CD14-positive monocyte (primary cell): ENCODE measurements at regions not wholly inside any gene's neighbourhood (a gene's known extent, or its start where the extent isn't known, plus 50 kb on each side); places are given as distances from the start of the nearest gene placed in this dataset.

Experiments
- DNase-seq, 3 donors: peaks; one replicate each; pipeline ENCODE4 v3.0.0-alpha.2; 2011 to 2022
- H2AFZ ChIP-seq: 2 replicates; pipeline ENCODE4 v1.6.0; 2012; ENCODE audit warnings: mild to moderate bottlenecking, low read depth, low read length, inconsistent platforms; ENCODE audit not compliant: insufficient read depth, poor library complexity, severe bottlenecking
- H3K27ac ChIP-seq, 2 donors: 1 replicate in 1 of 2; 2 replicates in 1 of 2; pipeline ENCODE4 v1.5.1; 2012 to 2013; ENCODE audit warnings: low read length in 2 of 2, control low read depth in 1 of 2, inconsistent platforms in 1 of 2, low read depth in 1 of 2, mild to moderate bottlenecking in 1 of 2
- H3K27me3 ChIP-seq, 2 donors: one replicate each; pipeline versions ENCODE4 v1.6.0 to v1.6.1; 2011 to 2013; ENCODE audit warnings: low read length in 2 of 2; ENCODE audit not compliant: control insufficient read depth in 2 of 2, insufficient read depth in 2 of 2
- H3K36me3 ChIP-seq, 2 donors: replicated peaks in 1 of 2; 1 replicate in 1 of 2; 2 replicates in 1 of 2; pipeline versions ENCODE4 v1.5.1 to v1.6.1; 2012 to 2013; ENCODE audit warnings: low read length in 2 of 2, control low read depth in 1 of 2, inconsistent platforms in 1 of 2, mild to moderate bottlenecking in 1 of 2; ENCODE audit not compliant: insufficient read depth in 2 of 2, control insufficient read depth in 1 of 2
- H3K4me1 ChIP-seq, 2 donors: 1 replicate in 1 of 2; 2 replicates in 1 of 2; pipeline versions ENCODE4 v1.5.1 to v1.6.1; 2012 to 2013; ENCODE audit warnings: low read length in 2 of 2, control low read depth in 1 of 2, inconsistent platforms in 1 of 2, mild to moderate bottlenecking in 1 of 2, moderate library complexity in 1 of 2; ENCODE audit not compliant: insufficient read depth in 2 of 2, control insufficient read depth in 1 of 2
- H3K4me2 ChIP-seq: replicated peaks from 2 replicates; pipeline ENCODE3; 2012; ENCODE audit warnings: low read length, moderate library complexity, mild to moderate bottlenecking; ENCODE audit not compliant: poor library complexity, severe bottlenecking; ENCODE audit errors: extremely low read depth
- H3K4me3 ChIP-seq, 3 experiments: fragments of 200-600 bp in 1 of 3; sonication (generic) in 1 of 3; replicated peaks in 1 of 3; 1 replicate in 2 of 3; 2 replicates in 1 of 3; pipeline ENCODE4 v1.5.1; 2011 to 2013; ENCODE audit warnings: low read length in 3 of 3, mild to moderate bottlenecking in 3 of 3, control low read depth in 2 of 3, low read depth in 2 of 3, inconsistent platforms in 1 of 3, moderate library complexity in 1 of 3
- H3K79me2 ChIP-seq: 2 replicates; pipeline ENCODE4 v1.6.0; 2012; ENCODE audit warnings: mild to moderate bottlenecking, control low read depth, inconsistent platforms, low read length, moderate library complexity; ENCODE audit not compliant: insufficient read depth
- H3K9ac ChIP-seq: 2 replicates; pipeline ENCODE4 v1.6.0; 2017; ENCODE audit warnings: low read length, mild to moderate bottlenecking; ENCODE audit not compliant: insufficient read depth, poor library complexity, severe bottlenecking
- H3K9me3 ChIP-seq, 2 donors: replicated peaks in 1 of 2; 1 replicate in 1 of 2; 2 replicates in 1 of 2; pipeline versions ENCODE4 v1.5.1 to v1.6.1; 2012 to 2013; ENCODE audit warnings: low read length in 2 of 2, control low read depth in 1 of 2; ENCODE audit not compliant: control insufficient read depth in 1 of 2, insufficient read depth in 1 of 2
- H4K20me1 ChIP-seq: 2 replicates; pipeline ENCODE4 v1.6.0; 2012; ENCODE audit warnings: mild to moderate bottlenecking, low read length, control low read depth, moderate library complexity; ENCODE audit not compliant: insufficient read depth
- H3K27ac Mint-ChIP-seq, 7 donors: one replicate each; pipeline ENCODE4 v1.8.0; 2020; ENCODE audit warnings: mild to moderate bottlenecking in 7 of 7, mixed read lengths in 7 of 7, moderate library complexity in 6 of 7, inconsistent platforms in 2 of 7
- H3K27me3 Mint-ChIP-seq, 3 donors: one replicate each; pipeline ENCODE4 v1.8.0; 2021 to 2022; ENCODE audit warnings: low read depth in 3 of 3, mild to moderate bottlenecking in 3 of 3, mixed read lengths in 3 of 3, moderate library complexity in 3 of 3, inconsistent platforms in 1 of 3
- H3K36me3 Mint-ChIP-seq, 2 donors: one replicate each; pipeline ENCODE4 v1.8.0; 2020; ENCODE audit warnings: mixed read lengths in 2 of 2, inconsistent platforms in 1 of 2, mild to moderate bottlenecking in 1 of 2
- H3K4me1 Mint-ChIP-seq: one replicate; pipeline ENCODE4 v1.8.0; 2020; ENCODE audit warnings: mild to moderate bottlenecking, mixed read lengths
- H3K4me3 Mint-ChIP-seq, 2 donors: one replicate each; pipeline ENCODE4 v1.8.0; 2020; ENCODE audit warnings: mild to moderate bottlenecking in 2 of 2, mixed read lengths in 2 of 2, moderate library complexity in 1 of 2
- H3K9me3 Mint-ChIP-seq, 7 donors: one replicate each; pipeline ENCODE4 v1.8.0; 2020 to 2022; ENCODE audit warnings: mixed read lengths in 7 of 7, mild to moderate bottlenecking in 6 of 7, moderate library complexity in 6 of 7, inconsistent platforms in 2 of 7
- CTCF ChIP-seq: fragments of 200-600 bp; IDR thresholded peaks from one replicate; pipeline ENCODE4 v1.8.0; 2022; ENCODE audit warnings: antibody characterized with exemption, mild to moderate bottlenecking
- WGBS: methylation state at CpG from one replicate; pipeline ENCODE4 v1.1.5; 2013; ENCODE audit warnings: missing lambda C conversion rate; ENCODE audit not compliant: insufficient coverage; 5-methylcytosine and 5-hydroxymethylcytosine counted together
- intact Hi-C, 2 donors: fragments of 100-400 bp; cut with micrococcal nuclease; formaldehyde crosslinking; loops; one replicate each; pipeline versions ENCODE4 v1.15.0 to v1.15.1; 2023

DNA sequence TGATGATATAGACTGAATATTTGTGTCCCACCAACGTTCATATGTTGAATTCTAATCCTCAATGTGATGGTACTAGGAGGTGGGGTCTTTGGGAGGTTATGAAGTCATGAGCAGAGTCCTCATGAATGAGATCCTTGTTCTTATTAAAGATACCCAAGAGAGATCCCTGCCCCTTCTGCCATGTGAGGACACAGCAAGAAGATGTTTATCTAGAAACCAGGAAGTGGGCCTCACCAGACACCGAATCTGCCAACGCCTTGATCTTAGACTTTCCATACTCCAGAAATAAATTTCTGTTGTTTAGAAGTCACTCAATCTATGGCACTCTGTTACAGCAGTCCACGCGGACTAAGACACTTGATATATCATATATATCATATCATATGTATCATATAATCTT, 67.7 kb upstream of the GCM1 start:
- H3K4me3 ChIP-seq = no peak overlapping the region
- H3K36me3 ChIP-seq = no peaks in the 10 kb centered on the region
- peak overlapping the region; percentile 32 for H2AFZ ChIP-seq
- H3K27ac ChIP-seq = no peak overlapping the region
- Mint-ChIP-seq H3K4me1 (peaks cover 13% of the 10 kb centered on the region), H3K36me3 (peaks cover 2 to 3% of the 10 kb centered on the region in 2 donors), H3K4me3 (no peak overlapping the region), H3K9me3 (peaks cover 2 to 16% (median 7%) of the 10 kb centered on the region in 7 donors), H3K27ac (no peak overlapping the region), H3K27me3 (peaks cover 0 to 2% (median 0%) of the 10 kb centered on the region in 3 donors)
- H4K20me1 ChIP-seq = no peaks in the 10 kb centered on the region
- no peak for TF ChIP-seq CTCF
- WGBS = no CpG with 5 or more reads among the region's 5 CpGs
- peaks cover 0 to 7% of the 10 kb centered on the region in 2 donors for H3K9me3 ChIP-seq
- intact Hi-C loops = no loop called here
- no peaks in the 10 kb centered on the region for H3K79me2 ChIP-seq
- no peak overlapping the region for H3K9ac ChIP-seq
- H3K27me3 ChIP-seq = no peaks in the 10 kb centered on the region
- no peak overlapping the region for H3K4me2 ChIP-seq
- H3K4me1 ChIP-seq = peaks cover 2 to 5% of the 10 kb centered on the region in 2 donors
- DNase-seq = no peak

DNA sequence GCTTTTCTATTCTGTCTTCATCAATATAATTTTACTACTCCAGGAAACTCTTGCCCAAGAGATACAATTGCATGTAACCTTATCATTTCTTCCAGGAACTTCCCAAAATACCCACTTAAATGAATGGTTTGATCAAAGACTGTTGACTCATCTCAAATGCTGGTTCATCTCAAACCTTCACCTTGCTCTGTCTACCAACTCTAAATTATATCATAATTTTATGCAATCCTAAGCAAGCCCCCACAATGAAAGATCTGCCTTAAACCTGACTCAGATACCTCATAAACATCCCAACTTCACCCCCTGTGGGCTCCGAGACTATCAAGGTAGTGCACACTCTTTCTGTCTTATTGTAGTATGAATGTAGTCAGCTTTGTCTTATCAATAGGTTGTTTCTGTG, 65.5 kb upstream of the GCM1 start:
- Histone ChIP-seq H3K4me2 (no peak overlapping the region), H3K36me3 (no peaks in the 10 kb centered on the region), H3K4me3 (no peak overlapping the region), H3K9me3 (peaks cover 0 to 7% of the 10 kb centered on the region in 2 donors), H4K20me1 (no peaks in the 10 kb centered on the region), H2AFZ (no peak overlapping the region), H3K9ac (no peak overlapping the region), H3K27ac (no peak overlapping the region), H3K79me2 (no peaks in the 10 kb centered on the region), H3K4me1 (peaks cover 2 to 5% of the 10 kb centered on the region in 2 donors), H3K27me3 (no peaks in the 10 kb centered on the region)
- Mint-ChIP-seq H3K27me3 (peaks cover 0 to 3% (median 2%) of the 10 kb centered on the region in 3 donors), H3K27ac (no peak overlapping the region), H3K9me3 (peaks cover 2 to 14% (median 7%) of the 10 kb centered on the region in 7 donors), H3K4me1 (peaks cover 16% of the 10 kb centered on the region), H3K36me3 (peaks cover 2 to 3% of the 10 kb centered on the region in 2 donors), H3K4me3 (no peak overlapping the region)
- no CpG with 5 or more reads among the region's 1 CpG for WGBS
- DNase-seq = no peak
- intact Hi-C loops = no loop called here
- TF ChIP-seq CTCF = no peak
